ENCODE measurements at regions not wholly inside any gene's neighbourhood (a gene's known extent, or its start where the extent isn't known, plus 50 kb on each side); places are given as distances from the start of the nearest gene placed in this dataset.

DNA sequence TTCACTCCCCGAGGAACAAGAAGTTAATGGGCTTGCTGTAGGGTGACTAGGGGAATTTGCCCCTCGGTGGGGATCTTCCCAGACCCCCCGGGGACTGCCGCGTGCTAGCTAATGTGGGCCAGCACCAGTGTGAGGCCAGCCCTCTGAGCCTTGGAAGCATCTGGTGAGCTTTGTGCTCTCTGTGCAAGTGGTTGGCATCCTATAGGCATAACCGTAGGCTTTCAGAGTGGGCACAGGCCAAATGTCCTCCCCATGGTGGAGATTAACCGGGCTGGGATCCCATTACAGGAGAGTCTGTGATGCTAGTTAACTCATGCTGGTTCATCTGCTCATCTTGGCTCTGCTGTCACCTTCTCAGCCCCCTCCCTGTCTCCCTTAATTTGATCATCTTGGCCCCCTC lies 125.7 kb downstream of the TRIM29 start:
- TF ChIP-seq, protein P1, sequence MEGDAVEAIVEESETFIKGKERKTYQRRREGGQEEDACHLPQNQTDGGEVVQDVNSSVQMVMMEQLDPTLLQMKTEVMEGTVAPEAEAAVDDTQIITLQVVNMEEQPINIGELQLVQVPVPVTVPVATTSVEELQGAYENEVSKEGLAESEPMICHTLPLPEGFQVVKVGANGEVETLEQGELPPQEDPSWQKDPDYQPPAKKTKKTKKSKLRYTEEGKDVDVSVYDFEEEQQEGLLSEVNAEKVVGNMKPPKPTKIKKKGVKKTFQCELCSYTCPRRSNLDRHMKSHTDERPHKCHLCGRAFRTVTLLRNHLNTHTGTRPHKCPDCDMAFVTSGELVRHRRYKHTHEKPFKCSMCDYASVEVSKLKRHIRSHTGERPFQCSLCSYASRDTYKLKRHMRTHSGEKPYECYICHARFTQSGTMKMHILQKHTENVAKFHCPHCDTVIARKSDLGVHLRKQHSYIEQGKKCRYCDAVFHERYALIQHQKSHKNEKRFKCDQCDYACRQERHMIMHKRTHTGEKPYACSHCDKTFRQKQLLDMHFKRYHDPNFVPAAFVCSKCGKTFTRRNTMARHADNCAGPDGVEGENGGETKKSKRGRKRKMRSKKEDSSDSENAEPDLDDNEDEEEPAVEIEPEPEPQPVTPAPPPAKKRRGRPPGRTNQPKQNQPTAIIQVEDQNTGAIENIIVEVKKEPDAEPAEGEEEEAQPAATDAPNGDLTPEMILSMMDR (IDR thresholded peaks at IDR 0.05): no peak
- TF ChIP-seq POLR2AphosphoS5 (IDR thresholded peaks at IDR 0.05) (no peak), POLR2A (IDR thresholded peaks at IDR 0.05) (no peak)

Data from prostate gland (tissue), 2 donors.